Breast epithelium (tissue), 3 donors: ENCODE measurements at regions not wholly inside any gene's neighbourhood (a gene's known extent, or its start where the extent isn't known, plus 50 kb on each side); places are given as distances from the start of the nearest gene placed in this dataset.

ENCODE experiments used
- POLR2A ChIP-seq: fragments of 450-650 bp; IDR thresholded peaks from one replicate; pipeline ENCODE4 v1.6.1; 2016; ENCODE audit warnings: antibody characterized with exemption, mild to moderate bottlenecking, moderate library complexity
- TF ChIP-seq, protein P1 (sequence below), 3 donors: fragments of 450-650 bp; IDR thresholded peaks; one replicate each; pipeline ENCODE4 v1.5.1; 2016 to 2017; ENCODE audit warnings: antibody characterized with exemption in 3 of 3, mild to moderate bottlenecking in 3 of 3, moderate library complexity in 3 of 3

DNA sequence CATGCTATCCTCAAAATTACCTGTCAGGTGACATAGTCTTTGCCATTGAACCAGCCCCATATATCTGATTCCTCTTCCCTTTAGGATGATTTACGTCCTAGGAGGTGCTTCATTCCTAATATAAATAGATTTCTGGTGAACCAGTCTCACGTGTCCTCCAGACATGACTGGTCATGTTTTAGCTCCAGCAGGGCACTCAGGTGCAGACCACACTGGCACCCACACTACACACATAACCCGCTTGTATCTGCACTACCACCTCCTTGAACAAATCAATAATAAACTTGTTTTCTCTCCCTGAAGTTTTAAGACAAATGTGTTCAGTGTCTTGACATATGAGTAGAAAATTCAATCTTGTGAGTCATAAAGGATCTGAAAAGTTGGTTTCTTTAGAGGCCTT lies 155.5 kb downstream of the GOLIM4 start:
- TF ChIP-seq POLR2A: no peak
- TF ChIP-seq, protein P1, sequence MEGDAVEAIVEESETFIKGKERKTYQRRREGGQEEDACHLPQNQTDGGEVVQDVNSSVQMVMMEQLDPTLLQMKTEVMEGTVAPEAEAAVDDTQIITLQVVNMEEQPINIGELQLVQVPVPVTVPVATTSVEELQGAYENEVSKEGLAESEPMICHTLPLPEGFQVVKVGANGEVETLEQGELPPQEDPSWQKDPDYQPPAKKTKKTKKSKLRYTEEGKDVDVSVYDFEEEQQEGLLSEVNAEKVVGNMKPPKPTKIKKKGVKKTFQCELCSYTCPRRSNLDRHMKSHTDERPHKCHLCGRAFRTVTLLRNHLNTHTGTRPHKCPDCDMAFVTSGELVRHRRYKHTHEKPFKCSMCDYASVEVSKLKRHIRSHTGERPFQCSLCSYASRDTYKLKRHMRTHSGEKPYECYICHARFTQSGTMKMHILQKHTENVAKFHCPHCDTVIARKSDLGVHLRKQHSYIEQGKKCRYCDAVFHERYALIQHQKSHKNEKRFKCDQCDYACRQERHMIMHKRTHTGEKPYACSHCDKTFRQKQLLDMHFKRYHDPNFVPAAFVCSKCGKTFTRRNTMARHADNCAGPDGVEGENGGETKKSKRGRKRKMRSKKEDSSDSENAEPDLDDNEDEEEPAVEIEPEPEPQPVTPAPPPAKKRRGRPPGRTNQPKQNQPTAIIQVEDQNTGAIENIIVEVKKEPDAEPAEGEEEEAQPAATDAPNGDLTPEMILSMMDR (IDR thresholded peaks at IDR 0.05): no peak
